GM12878 (cell line): ENCODE measurements at regions not wholly inside any gene's neighbourhood (a gene's known extent, or its start where the extent isn't known, plus 50 kb on each side); places are given as distances from the start of the nearest gene placed in this dataset.

Source experiments
- ATAC-seq: fragments of 200-7000 bp; cut with Tn5 transposase; 3 replicates; pipeline ENCODE4 v1.9.1; 2020; ENCODE audit warnings: mild to moderate bottlenecking, moderate library complexity
- BruUV-seq: library from RNA; stranded (reverse); fragments of 400-500 nt; replicated peaks from 2 replicates; lab custom pipeline; 2021; lab: Mats Ljungman, UMichigan
- CTCF ChIA-PET: fragments of 300-600 bp; sonication (Branson Sonifier 250); formaldehyde crosslinking; extraction: SDS; loops from one replicate; lab custom pipeline; 2021; ENCODE audit warnings: inconsistent platforms; lab: Yijun Ruan, JAX
- POLR2A ChIA-PET: fragments of 350-600 bp; formaldehyde crosslinking; extraction: SDS; loops from one replicate; lab custom pipeline; 2021; ENCODE audit warnings: inconsistent platforms; lab: Charles Lee
- RAD21 ChIA-PET: fragments of 300-600 bp; sonication (Branson Sonifier 250); formaldehyde crosslinking; loops from one replicate; lab custom pipeline; 2023; ENCODE audit warnings: antibody characterized with exemption; ENCODE audit not compliant: unreplicated experiment; lab: Charles Lee
- SMC1A ChIA-PET: fragments of 300-600 bp; sonication (Branson Sonifier 250); formaldehyde crosslinking; loops from one replicate; lab custom pipeline; 2023; ENCODE audit not compliant: unreplicated experiment, uncharacterized antibody; lab: Charles Lee
- DNase-seq: peaks from one replicate; pipeline ENCODE4 v3.0.0-alpha.2; 2011; ENCODE audit warnings: low read depth, low spot score
- FAIRE-seq: peaks from 3 replicates; lab custom pipeline; 2011; peaks lifted over from hg19 to GRCh38; lab: Jason Lieb, UNC
- H2AFZ ChIP-seq: 2 replicates; pipeline ENCODE4 v1.6.0; 2011; ENCODE audit warnings: low read depth, low read length, control low read depth; ENCODE audit not compliant: control insufficient read depth
- H3K27ac ChIP-seq: 2 replicates; pipeline ENCODE4 v1.5.1; 2011; ENCODE audit warnings: control low read depth; ENCODE audit not compliant: control insufficient read depth, insufficient read depth
- H3K27me3 ChIP-seq, 2 experiments: replicated peaks in 1 of 2; 2 replicates each; pipeline versions ENCODE4 v1.6.0 to v1.6.1; 2011; ENCODE audit warnings: low read length in 1 of 2; ENCODE audit not compliant: control insufficient read depth in 2 of 2, insufficient read depth in 2 of 2
- H3K36me3 ChIP-seq, 2 experiments: 2 replicates each; pipeline ENCODE4 v1.5.1; 2011; ENCODE audit warnings: low read length in 1 of 2; ENCODE audit not compliant: control insufficient read depth in 2 of 2, insufficient read depth in 2 of 2
- H3K4me1 ChIP-seq: 2 replicates; pipeline ENCODE4 v1.6.1; 2011; ENCODE audit warnings: mild to moderate bottlenecking, low read length, moderate library complexity, mixed read lengths; ENCODE audit not compliant: control insufficient read depth, insufficient read depth
- H3K4me2 ChIP-seq: 2 replicates; pipeline ENCODE4 v1.6.0; 2011; ENCODE audit warnings: control low read depth; ENCODE audit not compliant: control insufficient read depth, insufficient read depth
- H3K4me3 ChIP-seq: fragments of 200-600 bp; sonication (generic); 2 replicates; pipeline ENCODE4 v1.5.1; 2016
- H3K79me2 ChIP-seq: 2 replicates; pipeline ENCODE4 v1.6.0; 2011; ENCODE audit warnings: low read length; ENCODE audit not compliant: control insufficient read depth, insufficient read depth
- H3K9ac ChIP-seq: 2 replicates; pipeline ENCODE4 v1.8.0; 2011; ENCODE audit warnings: low read length, control low read depth, mixed read lengths; ENCODE audit not compliant: control insufficient read depth, insufficient read depth
- H3K9me3 ChIP-seq: replicated peaks from 3 replicates; pipeline ENCODE4 v1.5.1; 2011; ENCODE audit warnings: mild to moderate bottlenecking, low read length; ENCODE audit not compliant: control insufficient read depth, insufficient read depth
- H4K20me1 ChIP-seq: 2 replicates; pipeline ENCODE4 v1.6.0; 2011; ENCODE audit not compliant: control insufficient read depth, insufficient read depth
- ASH2L ChIP-seq: fragments of 300-600, 200-600 bp; sonication (generic); IDR thresholded peaks from 2 replicates; pipeline ENCODE4 v1.6.1; 2017; ENCODE audit warnings: low read depth, mild to moderate bottlenecking, borderline replicate concordance
- BMI1 ChIP-seq: fragments of 450-650 bp; IDR thresholded peaks from 2 replicates; pipeline ENCODE4 v1.6.1; 2016; ENCODE audit warnings: mild to moderate bottlenecking, moderate library complexity, borderline replicate concordance
- CBX3 ChIP-seq: fragments of 200-600 bp; sonication (generic); IDR thresholded peaks from 2 replicates; pipeline ENCODE4 v1.6.1; 2016; ENCODE audit warnings: low read depth, borderline replicate concordance
- CEBPZ ChIP-seq: fragments of 150-350 bp; IDR thresholded peaks from 2 replicates; pipeline ENCODE4 v1.6.1; 2016; ENCODE audit warnings: low read depth, low read length
- DPF2 ChIP-seq: fragments of 450-650 bp; IDR thresholded peaks from 2 replicates; pipeline ENCODE4 v1.6.1; 2017; ENCODE audit warnings: mild to moderate bottlenecking
- E2F8 ChIP-seq: fragments of 450-650 bp; IDR thresholded peaks from 2 replicates; pipeline ENCODE4 v1.6.1; 2018; ENCODE audit warnings: mild to moderate bottlenecking, low read depth, moderate library complexity; ENCODE audit not compliant: partially characterized antibody
- IRF5 ChIP-seq: fragments of 450-650 bp; IDR thresholded peaks from 2 replicates; pipeline ENCODE4 v1.6.1; 2017; ENCODE audit warnings: borderline replicate concordance
- MYB ChIP-seq: fragments of 150-350 bp; IDR thresholded peaks from 2 replicates; pipeline ENCODE4 v1.6.1; 2014; ENCODE audit warnings: mild to moderate bottlenecking, low read depth, low read length, borderline replicate concordance
- NBN ChIP-seq: fragments of 450-650 bp; IDR thresholded peaks from 2 replicates; pipeline ENCODE4 v1.6.1; 2016
- NKRF ChIP-seq: fragments of 450-650 bp; conservative IDR thresholded peaks from 2 replicates; pipeline ENCODE4 v1.6.1; 2017; ENCODE audit warnings: mild to moderate bottlenecking, moderate library complexity
- PAX5 ChIP-seq: IDR thresholded peaks from 2 replicates; pipeline ENCODE4 v1.6.1; 2011; ENCODE audit warnings: low read depth, low read length, borderline replicate concordance
- RAD51 ChIP-seq: fragments of 450-650 bp; IDR thresholded peaks from 2 replicates; pipeline ENCODE4 v1.6.1; 2016; ENCODE audit warnings: moderate library complexity, mild to moderate bottlenecking, inconsistent platforms
- RUNX3 ChIP-seq: IDR thresholded peaks from 2 replicates; pipeline ENCODE4 v1.6.1; 2012; ENCODE audit warnings: low read length, inconsistent platforms
- SMC3 ChIP-seq: IDR thresholded peaks from 2 replicates; pipeline ENCODE4 v1.6.1; 2011; ENCODE audit warnings: low read length, improper control_type of control experiment, borderline replicate concordance
- STAT3 ChIP-seq: IDR thresholded peaks from 2 replicates; pipeline ENCODE4 v1.6.1; 2011; ENCODE audit warnings: low read depth, low read length, improper control_type of control experiment
- WGBS: methylation state at CpG from one replicate; pipeline ENCODE4 v1.1.6; 2016; ENCODE audit warnings: low lambda C conversion rate; ENCODE audit not compliant: insufficient replicate concordance, insufficient coverage; ENCODE audit errors: missing lambda C conversion rate; 5-methylcytosine and 5-hydroxymethylcytosine counted together
- in situ Hi-C: fragments of 300-500 bp; cut with MboI; formaldehyde crosslinking; loops from 9 replicates; pipeline ENCODE4 v1.14.3; 2018; ENCODE audit warnings: mixed read lengths
- intact Hi-C: fragments of 100-400 bp; cut with micrococcal nuclease; formaldehyde crosslinking; loops from one replicate; pipeline ENCODE4 v1.14.2; 2022; ENCODE audit not compliant: unreplicated experiment

- TF ChIP-seq E2F8 (no peak), PAX5 (no peak)
Measured at GRCh38 chr10:33901166-33901565, 566.7 kb upstream of the NRP1 start (continued).

GRCh38 chr10:33900596-33900995 lies 566.1 kb upstream of the NRP1 start:
- ATAC-seq, result no peak
- H3K4me1 ChIP-seq, result no peaks in the 10 kb centered on the region
- no peaks in the 10 kb centered on the region for H3K36me3 ChIP-seq
- no peak overlapping the region for H2AFZ ChIP-seq
- H4K20me1 ChIP-seq, result no peaks in the 10 kb centered on the region
- H3K79me2 ChIP-seq, result no peaks in the 10 kb centered on the region
- no peak overlapping the region for H3K4me3 ChIP-seq
- H3K9me3 ChIP-seq, result no peaks in the 10 kb centered on the region
- no peak for FAIRE-seq
- DNase-seq, result no peak
- no peak overlapping the region for H3K4me2 ChIP-seq
- ChIA-PET CTCF (no interaction called here), POLR2A (no interaction called here), RAD21 (no interaction called here), SMC1A (interaction anchor here (0.6 kb wide), 1 partner anchor 82 kb away, joined by 3 read pairs; no protein-coding TSS in a partner anchor)
- WGBS, result 0% methylated on average over 2 of the region's 2 CpGs
- no TSS peak for BruUV-seq
- in situ Hi-C loops, result no loop called here
- H3K9ac ChIP-seq, result no peak overlapping the region
- intact Hi-C loops, result no loop called here
- H3K27me3 ChIP-seq, result no peaks in the 10 kb centered on the region
- no peak overlapping the region for H3K27ac ChIP-seq
- no peak for TF ChIP-seq BMI1
- no peak for TF ChIP-seq MYB
- TF ChIP-seq CBX3, result no peak
- TF ChIP-seq ASH2L, result no peak
- TF ChIP-seq CEBPZ, result no peak
- no peak for TF ChIP-seq STAT3
- no peak for TF ChIP-seq NKRF
- TF ChIP-seq DPF2, result no peak
- no peak for TF ChIP-seq RUNX3
- TF ChIP-seq NBN, result no peak
- no peak for TF ChIP-seq IRF5
- no peak for TF ChIP-seq SMC3
- TF ChIP-seq RAD51, result no peak
